Activated CD8-positive, alpha-beta T cell treated with anti-CD3 and anti-CD28 coated beads, Interleukin-2, amount 10 ng/mL, durations not matched to agents 7 days and 5 days (primary cell): ENCODE measurements at regions not wholly inside any gene's neighbourhood (a gene's known extent, or its start where the extent isn't known, plus 50 kb on each side); places are given as distances from the start of the nearest gene placed in this dataset.
"Not testable (repeated sequence)": the region's sequence is repeated elsewhere in the genome, so short reads cannot be mapped to it uniquely, and the experiment has no call there.

Experiments used
- ATAC-seq: fragments of 150-1000 bp; cut with Tn5 transposase; one replicate; pipeline ENCODE4 v1.10.0; 2021; ENCODE audit warnings: moderate library complexity
- CTCF ChIA-PET: fragments of 350-600 bp; sonication (Branson Sonifier 250); formaldehyde crosslinking; loops from one replicate; lab custom pipeline; 2021; ENCODE audit warnings: antibody characterized with exemption; lab: Charles Lee
- POLR2A ChIA-PET: fragments of 350-600 bp; sonication (Branson Sonifier 250); formaldehyde crosslinking; loops from one replicate; lab custom pipeline; 2021; ENCODE audit warnings: antibody characterized with exemption; lab: Charles Lee
- DNase-seq: peaks from one replicate; pipeline ENCODE4 v3.0.0-alpha.2; 2020
- H3K27ac Mint-ChIP-seq: one replicate; pipeline ENCODE4 v1.8.0; 2021; ENCODE audit warnings: mild to moderate bottlenecking, mixed read lengths
- H3K27me3 Mint-ChIP-seq: one replicate; pipeline ENCODE4 v1.8.0; 2021; ENCODE audit warnings: low read depth, mixed read lengths
- H3K36me3 Mint-ChIP-seq: one replicate; pipeline ENCODE4 v1.8.0; 2021; ENCODE audit warnings: low read depth, mixed read lengths
- H3K4me1 Mint-ChIP-seq: one replicate; pipeline ENCODE4 v1.8.0; 2021; ENCODE audit warnings: low read depth, mixed read lengths
- H3K4me3 Mint-ChIP-seq: one replicate; pipeline ENCODE4 v1.8.0; 2021; ENCODE audit warnings: mild to moderate bottlenecking, mixed read lengths
- H3K9me3 Mint-ChIP-seq: one replicate; pipeline ENCODE4 v1.8.0; 2022; ENCODE audit warnings: mixed read lengths; ENCODE audit not compliant: insufficient read depth

GRCh38 chrX:46251755-46252154 lies 293.5 kb downstream of the ZNF674 start:
- no peak overlapping the region for H3K4me3 Mint-ChIP-seq
- ATAC-seq: no peak
- no peak for DNase-seq
- POLR2A ChIA-PET: no interaction called here
- no peaks in the 10 kb centered on the region for H3K27me3 Mint-ChIP-seq
- no peak overlapping the region for H3K27ac Mint-ChIP-seq
- H3K9me3 Mint-ChIP-seq: no peaks in the 10 kb centered on the region
- no peaks in the 10 kb centered on the region for H3K36me3 Mint-ChIP-seq
- CTCF ChIA-PET: no interaction called here
- H3K4me1 Mint-ChIP-seq: no peaks in the 10 kb centered on the region

GRCh38 chrX:46250151-46250550 lies 295.1 kb downstream of the ZNF674 start:
- ChIA-PET CTCF (no interaction called here), POLR2A (no interaction called here)
- H3K4me3 Mint-ChIP-seq: no peak overlapping the region
- H3K36me3 Mint-ChIP-seq: no peaks in the 10 kb centered on the region
- no peaks in the 10 kb centered on the region for H3K4me1 Mint-ChIP-seq
- ATAC-seq (no peak), DNase-seq (no peak)
- no peaks in the 10 kb centered on the region for H3K9me3 Mint-ChIP-seq
- no peak overlapping the region for H3K27ac Mint-ChIP-seq
- H3K27me3 Mint-ChIP-seq: no peaks in the 10 kb centered on the region

GRCh38 chrX:46247456-46247855 lies 297.8 kb downstream of the ZNF674 start:
- Mint-ChIP-seq H3K27me3 (no peaks in the 10 kb centered on the region), H3K4me3 (no peak overlapping the region), H3K36me3 (no peaks in the 10 kb centered on the region), H3K4me1 (no peaks in the 10 kb centered on the region), H3K27ac (no peak overlapping the region), H3K9me3 (no peaks in the 10 kb centered on the region)
- CTCF ChIA-PET: no interaction called here
- no peak for DNase-seq
- POLR2A ChIA-PET: no interaction called here
- ATAC-seq: no peak

GRCh38 chrX:46244451-46244850 lies 300.8 kb downstream of the ZNF674 start:
- ATAC-seq (no peak), DNase-seq (no peak)
- no peaks in the 10 kb centered on the region for H3K4me1 Mint-ChIP-seq
- ChIA-PET CTCF (no interaction called here), POLR2A (no interaction called here)
- H3K36me3 Mint-ChIP-seq: no peaks in the 10 kb centered on the region
- no peaks in the 10 kb centered on the region for H3K9me3 Mint-ChIP-seq
- H3K4me3 Mint-ChIP-seq: no peak overlapping the region
- H3K27me3 Mint-ChIP-seq: no peaks in the 10 kb centered on the region
- H3K27ac Mint-ChIP-seq: no peak overlapping the region

- H3K9me3 Mint-ChIP-seq: no peaks in the 10 kb centered on the region
- H3K36me3 Mint-ChIP-seq: no peaks in the 10 kb centered on the region
- no peaks in the 10 kb centered on the region for H3K4me1 Mint-ChIP-seq
- no peak overlapping the region for H3K27ac Mint-ChIP-seq
- H3K4me3 Mint-ChIP-seq: no peak overlapping the region
- ATAC-seq: no peak
- no peaks in the 10 kb centered on the region for H3K27me3 Mint-ChIP-seq
- ChIA-PET POLR2A (no interaction called here), CTCF (no interaction called here)
- no peak for DNase-seq
Observed at GRCh38 chrX:46236411-46236810, 308.8 kb downstream of the ZNF674 start.

GRCh38 chrX:46235778-46236177 lies 309.4 kb downstream of the ZNF674 start:
- no peaks in the 10 kb centered on the region for H3K36me3 Mint-ChIP-seq
- no peak overlapping the region for H3K27ac Mint-ChIP-seq
- ATAC-seq (no peak), DNase-seq (no peak)
- no peaks in the 10 kb centered on the region for H3K4me1 Mint-ChIP-seq
- H3K4me3 Mint-ChIP-seq: no peak overlapping the region
- H3K27me3 Mint-ChIP-seq: no peaks in the 10 kb centered on the region
- CTCF ChIA-PET: no interaction called here
- H3K9me3 Mint-ChIP-seq: no peaks in the 10 kb centered on the region
- POLR2A ChIA-PET: no interaction called here

GRCh38 chrX:46234775-46235174 lies 310.4 kb downstream of the ZNF674 start:
- DNase-seq (no peak), ATAC-seq (no peak)
- Mint-ChIP-seq H3K36me3 (no peaks in the 10 kb centered on the region), H3K9me3 (no peaks in the 10 kb centered on the region), H3K4me3 (no peak overlapping the region), H3K27ac (no peak overlapping the region), H3K27me3 (no peaks in the 10 kb centered on the region), H3K4me1 (no peaks in the 10 kb centered on the region)
- ChIA-PET CTCF (no interaction called here), POLR2A (no interaction called here)

GRCh38 chrX:46228389-46228788 lies 316.8 kb downstream of the ZNF674 start:
- H3K27me3 Mint-ChIP-seq: no peaks in the 10 kb centered on the region
- no peaks in the 10 kb centered on the region for H3K9me3 Mint-ChIP-seq
- ChIA-PET POLR2A (no interaction called here), CTCF (no interaction called here)
- ATAC-seq: no peak
- no peak overlapping the region for H3K27ac Mint-ChIP-seq
- H3K36me3 Mint-ChIP-seq: no peaks in the 10 kb centered on the region
- DNase-seq: no peak
- H3K4me3 Mint-ChIP-seq: no peak overlapping the region
- H3K4me1 Mint-ChIP-seq: no peaks in the 10 kb centered on the region

- Mint-ChIP-seq H3K4me3 (no peak overlapping the region), H3K36me3 (no peaks in the 10 kb centered on the region), H3K4me1 (no peaks in the 10 kb centered on the region), H3K27ac (no peak overlapping the region), H3K9me3 (no peaks in the 10 kb centered on the region), H3K27me3 (no peaks in the 10 kb centered on the region)
- POLR2A ChIA-PET: no interaction called here
- DNase-seq (no peak), ATAC-seq (no peak)
- CTCF ChIA-PET: no interaction called here
Observed at GRCh38 chrX:46226422-46226821, 318.8 kb downstream of the ZNF674 start.

- H3K4me1 Mint-ChIP-seq, H3K27ac Mint-ChIP-seq, POLR2A ChIA-PET, H3K9me3 Mint-ChIP-seq, DNase-seq, H3K4me3 Mint-ChIP-seq, CTCF ChIA-PET, H3K27me3 Mint-ChIP-seq, ATAC-seq, H3K36me3 Mint-ChIP-seq: not testable (repeated sequence)
Observed at GRCh38 chrX:46223499-46223898, 321.7 kb downstream of the ZNF674 start.

GRCh38 chrX:46220822-46221221 lies 324.4 kb downstream of the ZNF674 start:
- POLR2A ChIA-PET: no interaction called here
- H3K9me3 Mint-ChIP-seq: no peaks in the 10 kb centered on the region
- ATAC-seq: no peak
- no peaks in the 10 kb centered on the region for H3K36me3 Mint-ChIP-seq
- H3K4me1 Mint-ChIP-seq: no peaks in the 10 kb centered on the region
- no peaks in the 10 kb centered on the region for H3K27me3 Mint-ChIP-seq
- CTCF ChIA-PET: no interaction called here
- H3K4me3 Mint-ChIP-seq: no peak overlapping the region
- no peak overlapping the region for H3K27ac Mint-ChIP-seq
- DNase-seq: no peak

GRCh38 chrX:46218373-46218772 lies 326.8 kb downstream of the ZNF674 start:
- H3K4me3 Mint-ChIP-seq: no peak overlapping the region
- H3K9me3 Mint-ChIP-seq: no peaks in the 10 kb centered on the region
- no peak for ATAC-seq
- H3K27me3 Mint-ChIP-seq: no peaks in the 10 kb centered on the region
- H3K36me3 Mint-ChIP-seq: no peaks in the 10 kb centered on the region
- H3K4me1 Mint-ChIP-seq: no peaks in the 10 kb centered on the region
- no peak for DNase-seq
- ChIA-PET POLR2A (no interaction called here), CTCF (no interaction called here)
- no peak overlapping the region for H3K27ac Mint-ChIP-seq

GRCh38 chrX:46216406-46216805 lies 328.8 kb downstream of the ZNF674 start:
- Mint-ChIP-seq H3K27ac (no peak overlapping the region), H3K4me3 (no peak overlapping the region), H3K9me3 (no peaks in the 10 kb centered on the region), H3K36me3 (no peaks in the 10 kb centered on the region), H3K27me3 (peaks cover under 1% of the 10 kb centered on the region), H3K4me1 (no peaks in the 10 kb centered on the region)
- POLR2A ChIA-PET: no interaction called here
- ATAC-seq: no peak
- CTCF ChIA-PET: no interaction called here
- no peak for DNase-seq
